ENCODE measurements at regions not wholly inside any gene's neighbourhood (a gene's known extent, or its start where the extent isn't known, plus 50 kb on each side); places are given as distances from the start of the nearest gene placed in this dataset.

DNA sequence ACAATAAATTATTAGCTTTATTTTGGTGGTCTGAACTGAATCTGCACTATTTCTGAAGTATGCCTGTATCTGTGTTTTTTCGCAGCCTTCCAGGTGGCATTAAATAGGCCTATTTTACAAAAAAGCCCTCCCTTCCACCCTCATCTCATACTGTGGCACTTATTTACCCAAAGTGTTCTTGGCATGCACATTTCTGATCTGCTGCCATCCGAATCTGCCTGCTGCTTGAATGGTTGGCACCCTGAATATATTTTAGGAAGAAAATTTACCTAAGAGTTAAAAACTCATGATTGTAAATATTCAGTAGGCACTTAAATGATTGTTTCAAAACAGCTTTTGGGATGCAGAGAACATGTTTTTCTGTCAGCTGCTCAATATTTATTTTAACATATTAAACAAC lies 150.1 kb downstream of the SLC28A3 start:
- H3K9me3 ChIP-seq (ENCODE audit: control insufficient read depth, low read length), result no peaks in the 10 kb centered on the region
- H3K9ac ChIP-seq, result no peak overlapping the region
- H3K4me3 ChIP-seq (ENCODE audit: low read depth, low read length), result no peak overlapping the region
- peaks cover 2% of the 10 kb centered on the region for H3K4me1 ChIP-seq
- peak overlapping the region; percentile 34 for H3K4me2 ChIP-seq (ENCODE audit: low read length)
- no peaks in the 10 kb centered on the region for H3K36me3 ChIP-seq (ENCODE audit: control insufficient read depth, insufficient read depth, low read length)
- no peaks in the 10 kb centered on the region for H3K27me3 ChIP-seq (ENCODE audit: control insufficient read depth, insufficient read depth, low read length)
- no peak overlapping the region for H2AFZ ChIP-seq
- TF ChIP-seq CTCF (IDR thresholded peaks at IDR 0.05), result no peak
- no peak overlapping the region for H3K27ac ChIP-seq
- no peaks in the 10 kb centered on the region for H3K79me2 ChIP-seq

DNA sequence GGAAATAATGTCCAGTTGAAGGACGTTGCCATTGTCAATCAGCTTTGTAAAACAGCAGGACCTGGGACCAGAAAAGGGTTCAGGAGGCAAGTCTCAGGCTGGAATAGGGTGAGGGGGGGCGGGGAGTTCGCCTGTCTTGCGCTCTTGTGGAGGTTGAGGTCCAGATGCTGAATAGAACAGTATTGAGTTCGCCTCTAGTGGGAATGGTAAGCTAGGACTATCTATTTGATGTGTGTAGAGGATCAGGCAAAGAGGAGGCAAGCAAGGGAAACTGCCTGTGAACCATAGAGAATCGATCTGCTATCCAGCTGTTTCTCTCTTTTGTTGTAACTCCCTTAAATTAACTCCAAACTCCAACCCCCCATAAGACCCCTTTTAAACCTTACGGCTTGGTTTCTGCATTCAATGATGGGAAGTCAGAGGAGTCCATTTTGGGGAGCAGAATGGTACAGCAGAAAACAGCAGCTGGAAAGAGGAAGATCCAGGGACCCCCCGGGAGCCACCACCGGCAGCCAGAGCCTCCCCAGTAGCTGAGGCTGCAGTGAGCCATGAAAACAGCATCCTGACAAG lies 133.7 kb downstream of the SLC28A3 start:
- no peak overlapping the region for H3K27ac ChIP-seq

GRCh38 chr9:84207491-84207951 lies 133.0 kb downstream of the SLC28A3 start:
- no peak overlapping the region for H3K4me2 ChIP-seq (ENCODE audit: low read length)
- no peaks in the 10 kb centered on the region for H3K36me3 ChIP-seq (ENCODE audit: control insufficient read depth, insufficient read depth, low read length)
- no peaks in the 10 kb centered on the region for H3K79me2 ChIP-seq
- no peak overlapping the region for H2AFZ ChIP-seq
- H3K9me3 ChIP-seq (ENCODE audit: control insufficient read depth, low read length), result no peaks in the 10 kb centered on the region
- no peak overlapping the region for H3K9ac ChIP-seq
- TF ChIP-seq CTCF (IDR thresholded peaks at IDR 0.05), result no peak
- no peak overlapping the region for H3K27ac ChIP-seq
- no peaks in the 10 kb centered on the region for H3K27me3 ChIP-seq (ENCODE audit: control insufficient read depth, insufficient read depth, low read length)
- H3K4me3 ChIP-seq (ENCODE audit: low read depth, low read length), result no peak overlapping the region
- H3K4me1 ChIP-seq, result no peaks in the 10 kb centered on the region

More for the DNA sequence above, 133.7 kb downstream of the SLC28A3 start:
- Histone ChIP-seq H3K4me2 (ENCODE audit: low read length) (no peak overlapping the region), H3K9ac (no peak overlapping the region), H3K27me3 (ENCODE audit: control insufficient read depth, insufficient read depth, low read length) (no peaks in the 10 kb centered on the region), H2AFZ (no peak overlapping the region), H3K79me2 (no peaks in the 10 kb centered on the region), H3K9me3 (ENCODE audit: control insufficient read depth, low read length) (no peaks in the 10 kb centered on the region), H3K36me3 (ENCODE audit: control insufficient read depth, insufficient read depth, low read length) (no peaks in the 10 kb centered on the region), H3K4me3 (ENCODE audit: low read depth, low read length) (no peak overlapping the region), H3K4me1 (no peaks in the 10 kb centered on the region)
- TF ChIP-seq CTCF (IDR thresholded peaks at IDR 0.05), result no peak

GRCh38 chr9:84212246-84212645 lies 128.3 kb downstream of the SLC28A3 start:
- no peaks in the 10 kb centered on the region for H3K36me3 ChIP-seq (ENCODE audit: control insufficient read depth, insufficient read depth, low read length)
- H3K79me2 ChIP-seq, result no peaks in the 10 kb centered on the region
- TF ChIP-seq CTCF (IDR thresholded peaks at IDR 0.05), result no peak
- no peaks in the 10 kb centered on the region for H3K9me3 ChIP-seq (ENCODE audit: control insufficient read depth, low read length)
- H3K4me2 ChIP-seq (ENCODE audit: low read length), result no peak overlapping the region
- no peak overlapping the region for H2AFZ ChIP-seq
- no peak overlapping the region for H3K9ac ChIP-seq
- no peak overlapping the region for H3K27ac ChIP-seq
- no peaks in the 10 kb centered on the region for H3K4me1 ChIP-seq
- H3K27me3 ChIP-seq (ENCODE audit: control insufficient read depth, insufficient read depth, low read length), result no peaks in the 10 kb centered on the region
- H3K4me3 ChIP-seq (ENCODE audit: low read depth, low read length), result no peak overlapping the region

- Histone ChIP-seq H3K9me3 (ENCODE audit: control insufficient read depth, low read length) (no peaks in the 10 kb centered on the region), H3K4me1 (no peaks in the 10 kb centered on the region), H3K4me3 (ENCODE audit: low read depth, low read length) (no peak overlapping the region), H2AFZ (no peak overlapping the region), H3K27ac (no peak overlapping the region), H3K9ac (no peak overlapping the region), H3K36me3 (ENCODE audit: control insufficient read depth, insufficient read depth, low read length) (no peaks in the 10 kb centered on the region), H3K4me2 (ENCODE audit: low read length) (no peak overlapping the region), H3K27me3 (ENCODE audit: control insufficient read depth, insufficient read depth, low read length) (no peaks in the 10 kb centered on the region), H3K79me2 (no peaks in the 10 kb centered on the region)
- no peak for TF ChIP-seq CTCF (IDR thresholded peaks at IDR 0.05)
Observed at GRCh38 chr9:84212982-84213381, 127.6 kb downstream of the SLC28A3 start.

All from parathyroid adenoma (tissue), 2 donors.